Tongue (tissue), 1 donor: ENCODE measurements at regions not wholly inside any gene's neighbourhood (a gene's known extent, or its start where the extent isn't known, plus 50 kb on each side); places are given as distances from the start of the nearest gene placed in this dataset.

Source experiments
- DNase-seq: peaks from one replicate; pipeline ENCODE4 v3.0.0-alpha.2; 2015

DNA sequence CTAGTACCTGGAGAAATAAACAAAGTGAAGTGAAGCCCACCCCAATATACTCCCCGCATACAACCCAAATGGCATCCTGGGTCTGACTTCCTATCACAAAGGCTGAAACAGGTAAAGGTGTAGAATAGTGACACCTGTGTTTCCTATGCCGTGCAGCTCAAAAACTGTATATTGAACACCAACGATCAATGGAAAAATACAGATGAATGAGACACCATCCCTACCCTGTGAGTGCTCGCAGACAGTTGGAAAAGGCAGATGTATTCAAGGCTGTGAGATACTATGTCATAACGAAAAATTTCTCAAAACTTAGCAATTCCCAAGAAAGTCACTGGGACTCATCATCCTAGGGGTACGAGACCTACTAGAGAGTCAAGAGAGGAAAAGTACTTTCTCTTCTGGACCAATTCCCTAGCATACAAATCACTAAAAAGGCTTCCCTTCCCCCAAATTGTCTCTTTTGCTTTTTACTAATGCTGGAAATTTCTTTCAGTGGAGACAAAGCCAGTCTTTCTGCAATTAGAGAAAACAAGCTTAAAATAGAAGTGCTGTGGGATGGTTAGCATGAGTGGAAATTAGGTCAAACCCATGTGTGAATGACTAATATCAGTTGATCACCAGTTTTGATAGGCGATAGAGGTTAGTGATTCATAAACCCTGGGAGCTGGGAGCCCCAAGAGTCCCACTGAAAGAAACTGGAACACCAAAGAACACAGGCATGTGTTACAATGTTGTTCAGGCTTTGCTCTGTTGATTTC is 249.7 kb downstream of the SPTSSA start:
- DNase-seq: no peak

DNA sequence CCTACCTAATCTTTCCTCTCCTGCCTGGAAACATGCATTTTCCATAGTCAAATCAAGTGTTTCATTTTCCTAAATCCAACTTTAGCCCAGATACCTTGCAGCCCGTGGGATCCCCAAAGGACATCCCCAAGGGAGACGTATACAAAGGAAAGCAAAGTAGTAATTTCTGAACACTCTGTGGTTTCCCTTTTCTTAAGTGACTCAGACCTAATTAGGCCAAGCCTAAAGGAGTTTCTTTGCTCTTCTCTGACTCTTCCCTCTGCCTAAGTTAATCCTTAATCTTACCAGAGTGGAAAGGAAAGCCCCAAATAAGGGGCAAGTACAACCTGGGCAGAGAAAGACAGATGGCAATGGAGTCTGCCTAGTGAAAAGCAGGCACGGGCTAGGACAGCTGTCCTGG is 250.3 kb downstream of the SPTSSA start:
- DNase-seq: no peak

DNA sequence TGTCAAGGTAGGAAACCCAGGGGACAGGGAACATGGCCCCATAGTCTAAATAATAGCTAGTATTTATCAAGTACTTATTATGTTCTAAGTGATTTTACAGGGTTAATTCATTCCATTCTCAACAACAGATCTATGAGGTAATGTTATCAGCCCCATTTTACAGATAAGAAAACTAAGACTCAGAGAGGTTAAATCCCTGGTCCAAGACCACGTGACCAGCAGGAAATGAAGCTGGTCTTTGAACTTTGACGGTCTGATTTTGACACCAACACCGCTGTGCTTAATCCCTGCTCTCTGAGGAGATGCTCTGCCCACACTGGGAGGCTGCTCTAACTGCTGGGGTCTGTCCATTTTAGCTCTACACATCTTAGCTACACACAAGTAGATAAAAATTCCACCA is 253.5 kb downstream of the SPTSSA start:
- no peak for DNase-seq

DNA sequence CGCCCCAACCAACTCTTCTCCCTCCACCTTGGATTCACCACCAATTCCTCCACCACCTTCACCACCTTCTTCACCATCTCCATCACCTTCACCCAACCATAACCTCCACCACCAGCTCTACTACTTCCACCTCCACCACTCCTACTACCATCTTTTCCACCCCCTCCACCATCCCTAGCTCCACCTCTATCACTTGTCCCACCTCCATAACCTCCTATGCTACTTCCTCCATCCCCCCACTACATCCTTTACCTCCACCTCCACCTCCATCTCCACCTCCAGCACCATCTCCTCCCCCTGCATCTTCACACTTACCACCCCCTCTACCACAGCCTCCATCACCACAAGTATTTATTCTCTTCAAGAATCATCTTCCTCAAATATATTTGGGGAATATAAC is 254.9 kb upstream of the EGLN3 start:
- DNase-seq: no peak

DNA sequence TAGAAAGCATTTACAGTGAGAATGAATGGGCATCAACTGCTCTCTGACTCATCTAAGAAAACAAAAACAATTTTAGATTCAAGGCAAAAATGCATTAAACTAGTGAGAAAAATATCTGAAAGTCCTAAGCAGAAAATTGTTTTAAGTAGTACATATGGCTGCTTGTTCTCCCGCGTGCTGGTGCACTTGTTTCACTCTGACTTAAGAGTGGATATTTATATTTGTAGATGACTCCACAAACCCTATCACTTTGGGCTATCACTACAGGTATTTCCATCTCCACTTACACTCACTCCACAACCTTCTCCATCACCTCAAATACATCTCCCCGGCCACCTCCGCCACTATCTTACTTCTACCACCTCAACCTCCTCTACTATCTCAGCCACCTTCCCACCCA is 253.9 kb upstream of the EGLN3 start:
- no peak for DNase-seq

DNA sequence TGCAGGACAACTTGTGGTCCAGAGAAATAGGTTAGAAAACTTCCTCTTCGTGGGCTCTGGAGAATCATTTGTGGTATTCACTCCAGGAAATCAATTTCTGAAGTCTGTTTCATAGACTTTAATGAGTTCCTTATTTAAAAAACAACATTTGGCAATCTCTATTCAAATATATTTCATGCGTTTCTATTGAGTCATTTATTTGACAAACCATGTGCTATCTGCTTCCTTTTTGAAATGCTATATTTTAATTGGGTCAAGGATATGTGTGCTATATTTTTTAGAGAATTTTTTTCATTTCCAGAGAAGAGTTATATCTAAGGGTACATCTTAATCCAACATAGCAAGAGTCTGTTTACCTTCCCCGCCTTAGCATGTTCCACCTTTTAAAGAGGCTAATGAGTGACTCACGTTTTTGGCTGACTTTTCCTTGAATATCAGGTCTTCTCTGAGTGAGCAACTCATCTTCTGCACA is 252.4 kb upstream of the EGLN3 start:
- DNase-seq: peak; percentile 12

DNA sequence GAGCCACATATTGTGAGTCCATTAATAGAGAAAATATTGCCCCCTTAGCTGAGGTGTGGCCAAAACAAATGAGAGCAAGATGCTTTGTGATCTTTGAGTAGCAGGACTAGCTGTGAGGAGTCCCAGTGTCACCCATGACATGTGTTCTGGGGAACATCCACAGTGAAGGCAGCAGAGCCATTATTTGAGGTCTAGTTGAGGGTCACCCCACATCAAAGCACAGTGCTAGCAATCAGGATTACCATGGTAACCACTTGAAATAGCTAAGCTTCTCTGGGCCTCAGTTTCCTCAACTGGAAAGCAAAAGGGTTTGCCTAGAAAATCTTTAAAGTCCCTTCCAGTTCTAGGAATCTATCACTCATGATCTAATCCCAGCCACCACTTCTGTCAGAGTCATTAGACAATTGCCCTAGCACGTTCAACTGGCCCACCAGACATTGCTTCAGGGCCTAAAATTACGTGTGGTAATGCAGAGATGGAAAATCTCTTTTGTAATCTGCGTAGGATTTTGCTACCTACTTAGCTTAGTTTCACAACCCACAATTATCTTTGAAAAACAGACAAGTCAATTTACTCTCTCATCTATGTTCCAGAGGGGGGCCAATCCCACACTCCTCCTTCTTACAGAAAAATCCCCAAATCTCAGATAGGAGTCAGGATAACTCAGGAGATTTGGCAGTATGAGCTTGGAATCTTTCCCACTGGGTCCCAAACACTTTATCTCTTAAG is 251.2 kb upstream of the EGLN3 start:
- DNase-seq: no peak

DNA sequence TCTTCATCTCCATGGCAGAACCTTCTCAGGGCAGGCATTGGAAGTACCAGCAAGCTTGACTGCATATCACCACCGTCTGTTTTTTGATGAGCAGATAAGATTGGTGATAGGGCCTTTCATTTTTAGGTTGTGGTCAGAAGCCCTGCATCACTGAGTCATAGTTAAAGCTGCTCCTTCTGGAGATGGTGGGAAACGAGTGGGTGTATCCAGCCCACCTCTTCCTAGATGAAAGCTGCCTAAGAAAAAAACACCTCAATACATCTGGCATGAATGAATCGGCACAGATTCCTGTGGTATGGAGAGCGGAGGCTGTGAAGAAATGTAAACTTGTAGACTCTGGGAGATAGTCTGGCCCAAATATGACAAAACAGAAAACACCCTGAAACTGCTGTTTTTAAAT is 248.7 kb upstream of the EGLN3 start:
- DNase-seq: no peak

DNA sequence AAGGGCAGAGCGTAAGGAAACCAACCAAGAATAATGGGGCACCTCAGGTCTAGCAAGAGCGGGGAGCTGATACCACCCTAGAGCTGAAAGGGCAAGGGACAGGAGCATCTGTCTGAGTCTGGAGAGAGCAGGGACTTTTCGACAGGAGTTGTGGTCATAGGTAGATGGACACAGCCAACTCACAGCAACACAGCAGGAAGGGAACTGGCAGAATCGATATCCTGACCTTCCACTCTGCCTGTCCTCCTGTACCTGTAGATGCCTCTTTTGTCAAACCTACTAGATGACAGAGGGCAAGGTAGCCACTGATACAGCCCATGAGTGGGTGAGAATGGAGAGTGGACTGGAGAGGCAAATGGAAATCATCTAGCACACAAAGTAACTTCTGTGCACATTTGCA is 247.2 kb upstream of the EGLN3 start:
- no peak for DNase-seq

DNA sequence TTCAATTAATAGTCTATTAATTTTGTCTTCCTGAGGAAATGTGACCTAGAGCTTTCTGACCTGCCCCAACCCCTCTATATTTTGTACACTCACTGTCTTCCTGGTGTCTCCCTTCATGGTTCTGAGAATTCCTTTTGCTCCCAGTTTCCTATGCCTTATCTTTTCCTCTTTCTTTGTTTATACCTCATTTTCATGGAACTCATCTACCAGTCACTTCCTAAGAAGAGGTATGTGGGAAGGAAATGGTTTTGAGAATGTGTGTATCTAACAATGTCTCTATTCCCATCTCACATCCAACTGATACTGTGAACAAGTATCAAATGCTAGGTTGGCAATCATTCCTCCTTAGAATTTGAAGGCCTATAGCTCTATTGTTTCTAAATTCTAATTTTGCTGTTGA is 245.1 kb upstream of the EGLN3 start:
- DNase-seq: no peak

DNA sequence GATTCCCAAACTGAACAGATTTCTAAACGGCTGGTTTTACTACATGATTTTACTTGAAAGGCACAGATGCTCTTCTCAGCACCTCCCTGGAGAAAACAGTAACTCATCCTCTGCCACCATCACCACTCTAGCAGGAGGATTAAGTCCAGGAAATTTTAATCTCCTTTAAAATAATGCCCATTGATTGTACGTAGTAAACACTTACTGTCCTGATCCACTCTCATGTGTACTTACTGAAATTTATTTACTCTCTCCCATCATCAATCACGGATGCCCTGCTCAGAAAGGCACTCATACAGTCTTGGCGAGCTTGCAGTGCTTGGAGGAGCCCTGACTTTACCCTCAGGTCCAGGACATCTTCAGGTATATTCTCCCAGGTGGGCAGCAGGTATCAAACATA is 239.8 kb upstream of the EGLN3 start:
- DNase-seq: no peak

DNA sequence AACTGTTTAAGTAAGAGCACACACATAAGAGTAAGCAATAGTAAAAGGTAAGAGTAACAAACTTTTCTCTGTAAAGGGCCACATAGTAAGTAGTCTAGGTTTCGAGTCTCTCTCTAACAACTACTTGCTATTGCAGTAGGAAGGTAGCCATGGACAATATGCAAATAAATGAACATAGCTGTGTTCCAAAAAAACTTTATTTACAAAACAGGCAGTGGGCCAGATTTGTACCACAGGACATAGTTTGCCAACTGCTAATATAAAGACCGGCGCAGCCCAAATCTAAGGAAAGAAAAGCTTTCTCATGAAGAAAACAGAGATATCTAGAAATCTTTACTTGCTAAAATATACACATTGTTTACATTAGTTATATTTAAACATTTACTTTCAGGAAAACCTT is 239.0 kb upstream of the EGLN3 start:
- DNase-seq: no peak

DNA sequence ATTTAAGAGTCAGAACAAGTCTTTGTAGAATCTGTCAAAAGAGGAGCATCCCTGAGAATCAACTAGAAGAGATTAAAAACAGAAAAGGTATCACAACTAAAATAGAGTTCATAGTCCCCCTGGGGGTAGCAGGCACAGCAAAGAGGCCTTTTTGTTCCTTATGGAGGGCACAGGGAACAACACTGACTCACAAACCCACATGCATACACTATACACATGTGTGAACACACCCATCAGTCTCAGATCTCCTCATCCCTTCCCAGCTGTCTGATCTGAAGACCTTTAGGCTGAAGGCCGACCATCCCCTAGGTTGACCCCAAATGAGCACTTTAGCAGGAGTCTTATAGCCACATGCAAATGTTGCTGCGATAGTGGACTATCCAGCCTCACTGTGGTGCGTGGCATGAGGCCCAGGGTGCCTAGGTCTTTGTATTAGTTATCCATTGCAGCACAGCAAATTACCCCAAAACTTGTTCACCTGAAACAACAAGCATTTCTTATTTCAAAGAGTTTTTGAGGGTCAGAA is 236.7 kb upstream of the EGLN3 start:
- no peak for DNase-seq

DNA sequence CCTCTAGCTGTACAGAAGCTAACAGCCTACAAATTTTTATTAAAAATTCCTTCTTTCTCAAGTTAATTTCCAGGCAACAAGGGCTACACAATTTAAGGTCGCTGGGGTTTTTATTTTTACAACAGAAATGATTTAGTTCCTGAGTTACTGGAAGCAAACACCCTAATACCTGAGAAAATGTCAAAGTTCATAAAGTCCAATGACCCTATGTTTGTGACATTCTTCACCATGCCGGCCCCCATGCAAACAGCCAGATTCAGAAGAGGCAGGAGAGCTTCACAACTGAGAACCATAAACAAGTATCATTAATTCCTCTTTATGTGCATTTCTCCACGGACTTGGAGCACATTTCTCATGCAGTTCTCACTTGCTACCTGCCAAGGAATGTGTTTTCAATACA is 236.2 kb upstream of the EGLN3 start:
- no peak for DNase-seq

DNA sequence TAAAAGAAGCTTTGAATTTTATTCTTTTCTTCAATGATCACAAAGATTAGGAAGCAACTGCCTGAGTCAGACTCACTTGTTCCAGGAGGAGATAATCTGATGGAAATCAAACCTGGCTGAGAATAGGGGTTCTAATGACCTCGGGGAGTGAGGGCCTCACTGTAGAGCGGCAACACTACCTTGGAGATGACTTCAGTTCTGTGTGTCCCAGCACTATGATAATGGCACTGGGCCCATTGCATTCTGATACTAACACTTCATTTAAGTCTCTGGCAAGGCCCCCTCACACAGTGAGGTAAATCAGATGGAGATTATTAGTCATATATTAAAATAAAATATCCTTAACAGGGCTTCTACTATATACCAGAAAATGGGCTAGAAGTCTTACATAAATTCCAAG is 233.3 kb upstream of the EGLN3 start:
- DNase-seq: no peak

DNA sequence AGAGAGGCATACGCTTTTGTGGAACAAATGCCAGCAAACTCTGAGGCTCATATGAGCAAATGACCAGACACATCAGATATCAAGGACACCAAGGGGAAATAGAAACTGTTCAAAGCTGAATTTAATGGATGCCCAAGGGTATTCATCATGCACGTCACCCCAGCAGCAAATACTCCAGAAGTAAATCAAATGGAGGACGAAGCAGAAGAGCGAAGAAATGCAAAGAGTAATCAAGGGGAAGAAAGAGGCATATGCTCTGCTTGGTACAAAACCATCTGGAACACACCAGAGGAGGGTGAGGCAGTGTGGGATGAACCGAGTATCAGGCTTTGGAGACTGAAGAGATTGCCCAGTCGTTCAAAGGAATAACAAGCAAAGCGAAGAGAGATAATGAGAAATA is 232.6 kb upstream of the EGLN3 start:
- no peak for DNase-seq

DNA sequence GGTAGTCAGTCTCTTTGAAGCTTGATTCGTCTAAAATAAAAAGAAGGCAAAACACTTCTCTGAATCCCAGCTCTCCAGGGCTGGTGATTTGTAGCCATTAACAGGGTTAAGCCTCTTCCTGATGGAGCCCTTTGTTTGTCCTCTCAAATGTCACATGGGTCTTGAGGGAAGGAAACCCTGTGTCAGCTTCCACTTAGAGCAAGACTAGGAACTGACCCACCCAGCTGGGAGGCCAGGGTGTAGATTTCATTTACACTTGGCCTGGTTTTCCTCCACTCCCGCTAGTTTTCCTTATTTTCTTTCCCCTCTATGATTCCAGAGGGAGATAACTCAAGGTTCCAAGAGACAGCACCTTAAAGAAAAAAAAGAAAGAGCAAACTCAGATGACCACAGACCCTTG is 230.5 kb upstream of the EGLN3 start:
- DNase-seq: peak; percentile 10

DNA sequence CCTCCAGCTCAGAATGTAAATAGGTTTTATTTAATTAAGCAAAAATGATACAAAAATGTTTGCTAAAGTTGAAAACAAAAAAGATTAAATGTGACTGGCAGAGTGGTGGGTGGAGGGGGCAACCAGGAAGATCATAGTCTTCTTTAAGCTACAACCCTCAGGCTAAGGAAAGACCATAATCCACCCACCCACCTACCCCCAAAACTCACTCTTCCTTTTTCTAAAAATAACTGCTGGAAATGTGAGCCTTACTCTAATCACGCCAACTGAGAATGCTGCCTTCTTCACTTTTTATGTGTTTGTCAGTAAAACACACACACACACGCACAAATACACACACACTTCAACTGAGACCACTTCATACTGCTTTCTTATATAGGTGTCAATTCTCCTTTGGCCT is 230.0 kb upstream of the EGLN3 start:
- DNase-seq: no peak

DNA sequence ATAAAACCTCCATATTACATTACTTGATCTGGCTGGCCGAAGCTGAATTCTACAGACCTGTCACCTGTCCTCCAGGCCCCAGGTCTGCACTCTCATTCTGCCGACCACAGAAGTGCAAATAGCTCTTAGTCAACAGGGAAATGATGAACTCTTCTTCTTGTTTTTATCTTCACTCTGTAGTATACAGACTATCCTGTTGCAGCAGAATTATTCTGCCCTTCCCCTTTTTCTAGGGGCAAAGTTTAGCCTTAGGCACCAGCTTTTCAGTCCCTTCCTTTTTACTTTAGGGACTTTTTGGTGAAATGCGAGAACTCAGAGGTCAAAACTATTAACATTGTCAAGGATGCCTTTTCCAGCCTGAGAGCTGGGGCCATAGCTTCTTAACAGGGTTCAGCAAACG is 229.6 kb upstream of the EGLN3 start:
- DNase-seq: no peak

DNA sequence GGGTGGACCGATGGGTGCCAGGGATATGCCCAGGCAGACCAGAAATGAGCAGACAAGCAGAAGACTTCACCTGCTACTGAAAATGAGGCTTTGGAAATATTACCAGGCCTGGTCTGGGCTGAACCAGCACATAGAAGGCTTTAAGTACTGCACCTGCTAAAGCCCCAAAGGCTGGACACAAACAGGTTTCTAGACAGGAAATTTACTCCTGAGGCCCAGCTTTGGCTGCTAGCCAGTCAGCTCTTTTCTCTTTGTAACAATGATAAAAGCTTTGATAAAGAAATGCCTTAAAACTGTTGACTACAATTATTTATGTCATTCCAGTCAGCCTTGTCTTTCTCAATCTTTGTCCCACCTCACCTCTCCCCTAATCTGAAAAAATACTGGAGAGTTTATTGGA is 228.9 kb upstream of the EGLN3 start:
- DNase-seq: no peak

DNA sequence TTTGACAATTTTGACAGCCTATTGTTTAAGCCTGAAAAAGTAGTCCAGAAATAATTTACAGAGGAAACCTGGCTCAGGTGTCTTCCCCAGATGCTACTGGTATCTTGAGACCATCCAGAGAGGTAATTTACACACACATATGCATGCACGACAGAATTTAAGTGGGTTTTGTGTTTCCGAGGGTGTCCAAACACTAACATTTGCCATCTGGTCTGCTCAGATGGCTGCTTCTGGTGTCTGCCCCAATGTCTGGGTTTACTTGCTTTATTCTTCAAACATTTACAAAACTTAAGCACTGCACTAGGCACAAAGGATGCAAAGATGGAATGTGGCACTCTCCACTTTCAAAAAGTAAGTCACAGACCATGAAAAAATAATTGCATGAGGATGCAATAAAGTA is 226.6 kb upstream of the EGLN3 start:
- no peak for DNase-seq

DNA sequence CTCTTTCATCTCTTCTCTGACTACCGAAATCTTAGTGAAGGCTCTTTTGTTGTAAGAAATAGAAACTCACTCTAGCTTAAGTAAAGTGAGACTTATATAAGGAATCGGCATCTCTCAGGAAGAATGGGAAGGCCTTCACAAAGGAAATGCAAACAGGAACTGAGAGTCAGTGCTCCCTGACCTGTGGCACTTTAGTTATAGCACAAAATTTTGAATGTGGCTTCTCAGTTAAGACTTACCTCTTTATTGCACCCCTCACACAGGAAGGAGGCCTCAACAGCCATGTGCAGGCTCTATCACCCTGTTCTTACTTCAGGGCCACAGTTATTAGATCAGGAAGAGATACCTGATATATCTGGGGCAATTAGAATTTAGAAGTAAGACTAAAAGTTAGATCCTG is 224.7 kb upstream of the EGLN3 start:
- no peak for DNase-seq

DNA sequence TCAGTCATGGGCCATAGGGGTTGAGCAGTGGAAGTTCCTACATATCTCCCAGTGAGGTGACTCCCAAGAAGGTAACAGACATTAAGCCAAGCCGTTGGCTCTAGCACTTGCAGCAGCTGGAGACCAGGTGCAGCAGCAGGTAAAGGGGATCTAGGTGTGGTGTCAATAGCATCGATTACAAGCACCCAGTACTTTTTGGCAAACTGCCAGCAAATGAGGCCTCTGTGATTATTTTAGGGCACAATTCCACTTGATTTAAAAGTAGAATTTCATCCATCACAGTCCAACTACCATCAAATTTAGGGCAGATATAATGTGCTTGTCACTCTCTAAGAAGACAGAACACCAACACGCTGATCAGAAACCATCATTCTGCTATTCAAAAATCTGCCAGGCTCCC is 224.1 kb upstream of the EGLN3 start:
- DNase-seq: no peak

DNA sequence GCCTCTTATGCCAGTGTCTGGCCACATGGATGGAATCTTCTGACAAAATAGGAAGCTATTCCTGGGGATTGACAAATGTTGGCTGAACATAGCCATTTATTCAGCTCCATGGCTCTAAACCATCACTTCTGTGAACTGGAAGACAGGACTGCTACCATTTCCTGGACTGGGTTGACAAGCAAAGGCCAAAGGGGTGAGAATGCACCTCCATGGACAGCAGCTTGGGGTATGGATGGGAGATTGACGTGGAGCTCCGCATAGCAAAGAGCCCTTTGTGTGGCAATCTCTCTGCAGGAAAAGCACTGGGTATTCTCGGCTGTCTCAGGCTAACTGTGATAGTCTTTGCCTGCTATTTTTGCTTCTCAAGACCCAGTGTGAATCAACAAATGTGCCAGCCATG is 223.0 kb upstream of the EGLN3 start:
- no peak for DNase-seq
